Ramos (cell line): ENCODE measurements at regions not wholly inside any gene's neighbourhood (a gene's known extent, or its start where the extent isn't known, plus 50 kb on each side); places are given as distances from the start of the nearest gene placed in this dataset.

Experiments used
- in situ Hi-C: fragments of 300-500 bp; cut with MboI; formaldehyde crosslinking; loops from one replicate; pipeline ENCODE4 v1.14.3; 2022; ENCODE audit warnings: low sequenced_read_pairs; ENCODE audit not compliant: unreplicated experiment

GRCh38 chr12:132426349-132427173, 63.4 kb upstream of the FBRSL1 start:
- in situ Hi-C loops: no loop called here

- in situ Hi-C loops: no loop called here
Measured at GRCh38 chr12:132424811-132425210, 65.1 kb upstream of the FBRSL1 start.

GRCh38 chr12:132423820-132424645, 65.9 kb upstream of the FBRSL1 start:
- in situ Hi-C loops: no loop called here

- in situ Hi-C loops: no loop called here
Measured at GRCh38 chr12:132423251-132423819, 66.6 kb upstream of the FBRSL1 start.

GRCh38 chr12:132422381-132423043, 67.4 kb upstream of the FBRSL1 start:
- in situ Hi-C loops: no loop called here

- in situ Hi-C loops: no loop called here
Measured at GRCh38 chr12:132422040-132422380, 67.9 kb upstream of the FBRSL1 start.

GRCh38 chr12:132419631-132420246, 70.2 kb upstream of the FBRSL1 start:
- in situ Hi-C loops: loop anchor here (10.0 kb wide), 1 partner anchor 195 kb away; the partner anchor contains the start of genes LRCOL1 and P2RX2

GRCh38 chr12:132418393-132418925, 71.5 kb upstream of the FBRSL1 start:
- in situ Hi-C loops: loop anchor here (10.0 kb wide), 1 partner anchor 196 kb away; the partner anchor contains the start of genes LRCOL1 and P2RX2

- in situ Hi-C loops: loop anchor here (10.0 kb wide), 1 partner anchor 197 kb away; the partner anchor contains the start of genes LRCOL1 and P2RX2
Measured at GRCh38 chr12:132417741-132418140, 72.2 kb upstream of the FBRSL1 start.

- in situ Hi-C loops: loop anchor here (10.0 kb wide), 1 partner anchor 198 kb away; the partner anchor contains the start of genes LRCOL1 and P2RX2
Measured at GRCh38 chr12:132416827-132417226, 73.1 kb upstream of the FBRSL1 start.

GRCh38 chr12:132416121-132416673, 73.8 kb upstream of the FBRSL1 start:
- in situ Hi-C loops: loop anchor here (10.0 kb wide), 1 partner anchor 199 kb away; the partner anchor contains the start of genes LRCOL1 and P2RX2

GRCh38 chr12:132415327-132416120, 74.4 kb upstream of the FBRSL1 start:
- in situ Hi-C loops: loop anchor here (10.0 kb wide), 1 partner anchor 199 kb away; the partner anchor contains the start of genes LRCOL1 and P2RX2

- in situ Hi-C loops: loop anchor here (10.0 kb wide), 1 partner anchor 200 kb away; the partner anchor contains the start of genes LRCOL1 and P2RX2
Measured at GRCh38 chr12:132414634-132415326, 75.2 kb upstream of the FBRSL1 start.

- in situ Hi-C loops: loop anchor here (10.0 kb wide), 1 partner anchor 201 kb away; the partner anchor contains the start of genes LRCOL1 and P2RX2
Measured at GRCh38 chr12:132413931-132414588, 75.9 kb upstream of the FBRSL1 start.

GRCh38 chr12:132411457-132411856, 78.5 kb upstream of the FBRSL1 start:
- in situ Hi-C loops: loop anchor here (10.0 kb wide), 1 partner anchor 203 kb away; the partner anchor contains the start of genes LRCOL1 and P2RX2

- in situ Hi-C loops: loop anchor here (10.0 kb wide), 1 partner anchor 204 kb away; the partner anchor contains the start of genes LRCOL1 and P2RX2
Measured at GRCh38 chr12:132410849-132411248, 79.1 kb upstream of the FBRSL1 start.

- in situ Hi-C loops: loop anchor here (10.0 kb wide), 1 partner anchor 205 kb away; the partner anchor contains the start of genes LRCOL1 and P2RX2
Measured at GRCh38 chr12:132410296-132410625, 79.7 kb upstream of the FBRSL1 start.
